ACC112 (cell line): ENCODE measurements at regions not wholly inside any gene's neighbourhood (a gene's known extent, or its start where the extent isn't known, plus 50 kb on each side); places are given as distances from the start of the nearest gene placed in this dataset.

ENCODE experiments used
- H2AFZ ChIP-seq: fragments of 200-600 bp; sonication (generic); one replicate; pipeline ENCODE4 v1.6.0; 2017; ENCODE audit warnings: antibody characterized with exemption, low read length; ENCODE audit not compliant: unreplicated experiment
- H3K27ac ChIP-seq: fragments of 200-600 bp; sonication (generic); 2 replicates; pipeline ENCODE4 v1.5.1; 2014; ENCODE audit warnings: low read depth, mild to moderate bottlenecking, antibody characterized with exemption, low read length, moderate library complexity
- H3K27me3 ChIP-seq: fragments of 200-600 bp; sonication (generic); 2 replicates; pipeline ENCODE4 v1.6.1; 2014; ENCODE audit warnings: mild to moderate bottlenecking, antibody characterized with exemption, low read length, moderate library complexity, mixed read lengths; ENCODE audit not compliant: insufficient read depth
- H3K36me3 ChIP-seq: fragments of 200-600 bp; sonication (generic); 2 replicates; pipeline ENCODE4 v1.6.1; 2016; ENCODE audit warnings: mild to moderate bottlenecking, antibody characterized with exemption, low read length, moderate library complexity, mixed read lengths; ENCODE audit not compliant: insufficient read depth
- H3K4me1 ChIP-seq: fragments of 200-600 bp; sonication (generic); one replicate; pipeline ENCODE4 v1.6.1; 2016; ENCODE audit warnings: low read length, mixed read lengths; ENCODE audit not compliant: insufficient read depth, unreplicated experiment, control insufficient read depth
- H3K4me3 ChIP-seq: fragments of 200-600 bp; sonication (generic); 2 replicates; pipeline ENCODE4 v1.5.1; 2014; ENCODE audit warnings: mild to moderate bottlenecking, low read depth, low read length
- H3K79me2 ChIP-seq: fragments of 200-600 bp; sonication (generic); one replicate; pipeline ENCODE4 v1.6.0; 2016; ENCODE audit warnings: low read length; ENCODE audit not compliant: control insufficient read depth, unreplicated experiment, insufficient read depth

- Histone ChIP-seq H3K4me3 (no peak overlapping the region), H2AFZ (no peak overlapping the region), H3K27ac (no peak overlapping the region), H3K4me1 (peaks cover 24% of the 10 kb centered on the region), H3K27me3 (no peaks in the 10 kb centered on the region), H3K79me2 (no peaks in the 10 kb centered on the region), H3K36me3 (no peaks in the 10 kb centered on the region)
Measured at GRCh38 chr2:217076657-217077232, 216.9 kb upstream of the TNP1 start.

GRCh38 chr2:217076058-217076435, 216.2 kb upstream of the TNP1 start:
- H3K27ac ChIP-seq = no peak overlapping the region
- H3K27me3 ChIP-seq = no peaks in the 10 kb centered on the region
- H3K4me1 ChIP-seq = peaks cover 24% of the 10 kb centered on the region
- no peak overlapping the region for H2AFZ ChIP-seq
- no peak overlapping the region for H3K4me3 ChIP-seq
- no peaks in the 10 kb centered on the region for H3K36me3 ChIP-seq
- H3K79me2 ChIP-seq = no peaks in the 10 kb centered on the region

GRCh38 chr2:217075268-217076057, 215.6 kb upstream of the TNP1 start:
- no peak overlapping the region for H3K27ac ChIP-seq
- H3K79me2 ChIP-seq = no peaks in the 10 kb centered on the region
- no peak overlapping the region for H2AFZ ChIP-seq
- H3K36me3 ChIP-seq = no peaks in the 10 kb centered on the region
- no peaks in the 10 kb centered on the region for H3K27me3 ChIP-seq
- H3K4me1 ChIP-seq = peaks cover 24% of the 10 kb centered on the region
- no peak overlapping the region for H3K4me3 ChIP-seq

- Histone ChIP-seq H3K27ac (no peak overlapping the region), H3K36me3 (no peaks in the 10 kb centered on the region), H3K27me3 (no peaks in the 10 kb centered on the region), H3K79me2 (no peaks in the 10 kb centered on the region), H3K4me1 (peaks cover 24% of the 10 kb centered on the region), H2AFZ (no peak overlapping the region), H3K4me3 (no peak overlapping the region)
Measured at GRCh38 chr2:217074576-217075255, 214.9 kb upstream of the TNP1 start.

GRCh38 chr2:217071416-217071815, 211.6 kb upstream of the TNP1 start:
- Histone ChIP-seq H3K4me3 (no peak overlapping the region), H3K4me1 (peaks cover 9% of the 10 kb centered on the region), H3K79me2 (no peaks in the 10 kb centered on the region), H3K27ac (no peak overlapping the region), H2AFZ (no peak overlapping the region), H3K36me3 (no peaks in the 10 kb centered on the region), H3K27me3 (no peaks in the 10 kb centered on the region)

- Histone ChIP-seq H3K79me2 (no peaks in the 10 kb centered on the region), H2AFZ (no peak overlapping the region), H3K4me1 (peaks cover 11% of the 10 kb centered on the region), H3K27ac (no peak overlapping the region), H3K4me3 (no peak overlapping the region), H3K27me3 (no peaks in the 10 kb centered on the region), H3K36me3 (no peaks in the 10 kb centered on the region)
Measured at GRCh38 chr2:217070611-217071010, 210.7 kb upstream of the TNP1 start.

GRCh38 chr2:217070043-217070430, 210.2 kb upstream of the TNP1 start:
- Histone ChIP-seq H2AFZ (no peak overlapping the region), H3K27me3 (no peaks in the 10 kb centered on the region), H3K79me2 (no peaks in the 10 kb centered on the region), H3K36me3 (no peaks in the 10 kb centered on the region), H3K4me3 (no peak overlapping the region), H3K27ac (no peak overlapping the region), H3K4me1 (peaks cover 11% of the 10 kb centered on the region)

- H3K27ac ChIP-seq = no peak overlapping the region
- peaks cover 13% of the 10 kb centered on the region for H3K4me1 ChIP-seq
- no peaks in the 10 kb centered on the region for H3K79me2 ChIP-seq
- H3K27me3 ChIP-seq = no peaks in the 10 kb centered on the region
- H2AFZ ChIP-seq = no peak overlapping the region
- H3K4me3 ChIP-seq = no peak overlapping the region
- no peaks in the 10 kb centered on the region for H3K36me3 ChIP-seq
Measured at GRCh38 chr2:217069263-217070042, 209.6 kb upstream of the TNP1 start.

- H3K27me3 ChIP-seq = no peaks in the 10 kb centered on the region
- no peak overlapping the region for H2AFZ ChIP-seq
- H3K36me3 ChIP-seq = no peaks in the 10 kb centered on the region
- no peak overlapping the region for H3K27ac ChIP-seq
- no peaks in the 10 kb centered on the region for H3K79me2 ChIP-seq
- no peak overlapping the region for H3K4me3 ChIP-seq
- H3K4me1 ChIP-seq = peaks cover 18% of the 10 kb centered on the region
Measured at GRCh38 chr2:217068677-217069250, 208.9 kb upstream of the TNP1 start.

GRCh38 chr2:217067787-217068186, 207.9 kb upstream of the TNP1 start:
- Histone ChIP-seq H2AFZ (no peak overlapping the region), H3K79me2 (no peaks in the 10 kb centered on the region), H3K36me3 (no peaks in the 10 kb centered on the region), H3K27ac (no peak overlapping the region), H3K4me1 (peaks cover 18% of the 10 kb centered on the region), H3K4me3 (no peak overlapping the region), H3K27me3 (no peaks in the 10 kb centered on the region)
